HepG2 (cell line): ENCODE measurements at regions not wholly inside any gene's neighbourhood (a gene's known extent, or its start where the extent isn't known, plus 50 kb on each side); places are given as distances from the start of the nearest gene placed in this dataset.

Experiments
- ETV6 ChIP-seq: sonication (generic); formaldehyde crosslinking; conservative IDR thresholded peaks from 2 replicates; pipeline ENCODE4 v1.4.0; 2020; ENCODE audit warnings: missing genetic modification reagents
- GATA4 ChIP-seq: sonication (generic); IDR thresholded peaks from 2 replicates; pipeline ENCODE4 v1.6.1; 2016; ENCODE audit warnings: antibody characterized with exemption, low read depth, borderline replicate concordance
- MAFG ChIP-seq: sonication (generic); formaldehyde crosslinking; IDR thresholded peaks from 2 replicates; pipeline ENCODE4 v1.5.1; 2020; ENCODE audit warnings: mild to moderate bottlenecking, missing genetic modification reagents
- POLR2A ChIP-seq, 2 experiments: IDR thresholded peaks; 2 replicates each; pipeline ENCODE4 v1.6.1; 2011; ENCODE audit warnings: low read depth in 2 of 2, low read length in 2 of 2, mild to moderate bottlenecking in 1 of 2, moderate library complexity in 1 of 2; ENCODE audit not compliant: insufficient read depth in 1 of 2
- POLR2AphosphoS5 ChIP-seq: IDR thresholded peaks from 2 replicates; pipeline ENCODE4 v1.6.1; 2012; ENCODE audit warnings: low read depth, low read length
- TAF15 ChIP-seq: fragments of 200-400 bp; formaldehyde crosslinking; IDR thresholded peaks from one replicate; pipeline ENCODE4 v1.6.1; 2018; ENCODE audit warnings: mild to moderate bottlenecking, low read depth, low read length; ENCODE audit not compliant: poor library complexity, severe bottlenecking
- ZBTB26 ChIP-seq: IDR thresholded peaks from 2 replicates; pipeline ENCODE4 v1.6.1; 2016; ENCODE audit warnings: missing compliant biosample characterization, missing genetic modification reagents, borderline replicate concordance
- ZNF263 ChIP-seq: sonication (generic); formaldehyde crosslinking; IDR thresholded peaks from 2 replicates; pipeline ENCODE4 v1.4.0; 2020; ENCODE audit warnings: missing genetic modification reagents
- ZNF766 ChIP-seq: sonication (generic); formaldehyde crosslinking; IDR thresholded peaks from 2 replicates; pipeline ENCODE4 v1.5.0; 2020; ENCODE audit warnings: missing genetic modification reagents, borderline replicate concordance
- TF ChIP-seq, protein P1 (sequence below): sonication (generic); formaldehyde crosslinking; IDR thresholded peaks from 2 replicates; pipeline ENCODE4 v1.5.0; 2020; ENCODE audit warnings: mild to moderate bottlenecking, missing genetic modification reagents, moderate library complexity

DNA sequence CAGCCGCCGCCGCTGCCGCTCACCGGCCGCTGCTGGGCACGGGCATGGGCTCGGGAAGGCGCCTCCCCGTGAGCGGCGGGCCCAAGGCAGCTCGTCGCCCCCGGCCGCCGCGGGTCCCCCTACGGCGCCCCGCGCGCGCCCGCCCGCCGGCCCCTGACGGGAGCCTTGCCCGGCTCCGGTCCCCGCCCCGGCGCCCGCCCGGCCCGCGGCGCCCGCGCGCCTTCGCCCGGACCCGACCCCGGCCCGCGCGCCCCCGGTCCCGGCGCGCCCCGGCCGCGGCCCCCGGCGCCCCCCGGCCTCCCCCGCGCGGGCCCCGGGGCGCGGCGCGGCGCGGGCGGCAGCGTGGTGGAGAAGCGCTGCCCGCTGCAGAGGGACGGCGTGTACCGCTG lies 177.7 kb downstream of the OR4M2 start:
- TF ChIP-seq ZNF766 (CRISPR knock-in tag) (no peak), POLR2A (IDR thresholded peaks at IDR 0.05; ENCODE audit: insufficient read depth in 1 of 2, low read depth in 2 of 2, low read length in 2 of 2) (no peak), POLR2AphosphoS5 (no peak), ZBTB26 (CRISPR knock-in tag) (no peak), ETV6 (CRISPR knock-in tag) (no peak), TAF15 (no peak), MAFG (CRISPR knock-in tag) (no peak), ZNF263 (CRISPR knock-in tag) (no peak), GATA4 (no peak)
- TF ChIP-seq, protein P1, sequence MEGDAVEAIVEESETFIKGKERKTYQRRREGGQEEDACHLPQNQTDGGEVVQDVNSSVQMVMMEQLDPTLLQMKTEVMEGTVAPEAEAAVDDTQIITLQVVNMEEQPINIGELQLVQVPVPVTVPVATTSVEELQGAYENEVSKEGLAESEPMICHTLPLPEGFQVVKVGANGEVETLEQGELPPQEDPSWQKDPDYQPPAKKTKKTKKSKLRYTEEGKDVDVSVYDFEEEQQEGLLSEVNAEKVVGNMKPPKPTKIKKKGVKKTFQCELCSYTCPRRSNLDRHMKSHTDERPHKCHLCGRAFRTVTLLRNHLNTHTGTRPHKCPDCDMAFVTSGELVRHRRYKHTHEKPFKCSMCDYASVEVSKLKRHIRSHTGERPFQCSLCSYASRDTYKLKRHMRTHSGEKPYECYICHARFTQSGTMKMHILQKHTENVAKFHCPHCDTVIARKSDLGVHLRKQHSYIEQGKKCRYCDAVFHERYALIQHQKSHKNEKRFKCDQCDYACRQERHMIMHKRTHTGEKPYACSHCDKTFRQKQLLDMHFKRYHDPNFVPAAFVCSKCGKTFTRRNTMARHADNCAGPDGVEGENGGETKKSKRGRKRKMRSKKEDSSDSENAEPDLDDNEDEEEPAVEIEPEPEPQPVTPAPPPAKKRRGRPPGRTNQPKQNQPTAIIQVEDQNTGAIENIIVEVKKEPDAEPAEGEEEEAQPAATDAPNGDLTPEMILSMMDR (CRISPR knock-in tag): no peak
